ENCODE measurements at regions not wholly inside any gene's neighbourhood (a gene's known extent, or its start where the extent isn't known, plus 50 kb on each side); places are given as distances from the start of the nearest gene placed in this dataset.

GRCh38 chr10:128373071-128373749 lies 247.0 kb upstream of the MKI67 start:
- H3K27ac Mint-ChIP-seq, result no peak overlapping the region
- no peaks in the 10 kb centered on the region for H3K4me1 Mint-ChIP-seq
- H3K36me3 Mint-ChIP-seq (ENCODE audit: low read depth), result no peaks in the 10 kb centered on the region
- H3K9me3 Mint-ChIP-seq, result no peaks in the 10 kb centered on the region
- no peak for TF ChIP-seq CTCF (IDR thresholded peaks at IDR 0.05; ENCODE audit: unreplicated experiment in 3 of 3)
- peaks cover 46% of the 10 kb centered on the region for H3K27me3 Mint-ChIP-seq (ENCODE audit: low read depth)
- no peak overlapping the region for H3K4me3 Mint-ChIP-seq

DNA sequence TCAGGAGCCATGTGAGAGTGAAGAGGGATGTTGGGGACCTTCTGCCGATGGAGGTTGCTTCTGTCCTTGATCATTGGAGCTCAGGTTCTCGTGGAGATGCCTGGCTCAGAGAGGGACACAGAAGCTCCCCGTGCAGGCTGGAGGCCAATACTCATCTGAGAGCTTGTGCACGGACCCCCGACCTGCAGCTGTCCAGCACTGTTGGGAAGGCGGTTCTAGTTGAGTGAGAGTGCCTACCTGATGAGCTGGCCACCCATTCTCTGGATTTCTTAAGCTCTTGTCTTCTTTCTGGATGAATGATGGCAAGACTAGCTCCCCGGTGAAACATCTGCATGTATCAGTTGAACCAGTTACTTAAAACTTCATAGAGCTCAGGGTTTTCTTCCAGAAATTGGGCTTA lies 247.6 kb upstream of the MKI67 start:
- Mint-ChIP-seq H3K4me3 (no peak overlapping the region), H3K27ac (no peak overlapping the region), H3K4me1 (no peaks in the 10 kb centered on the region), H3K36me3 (ENCODE audit: low read depth) (no peaks in the 10 kb centered on the region), H3K9me3 (no peaks in the 10 kb centered on the region), H3K27me3 (ENCODE audit: low read depth) (peaks cover 47% of the 10 kb centered on the region)
- TF ChIP-seq CTCF (IDR thresholded peaks at IDR 0.05; ENCODE audit: unreplicated experiment in 3 of 3), result no peak

- H3K27me3 Mint-ChIP-seq (ENCODE audit: low read depth), result peaks cover 41% of the 10 kb centered on the region
These were observed 248.9 kb upstream of the MKI67 start for GRCh38 chr10:128375171-128375570.

GRCh38 chr10:128377364-128377987 lies 251.3 kb upstream of the MKI67 start:
- Mint-ChIP-seq H3K9me3 (no peaks in the 10 kb centered on the region), H3K27me3 (ENCODE audit: low read depth) (peaks cover 27% of the 10 kb centered on the region), H3K4me3 (no peak overlapping the region), H3K27ac (no peak overlapping the region), H3K36me3 (ENCODE audit: low read depth) (no peaks in the 10 kb centered on the region), H3K4me1 (no peaks in the 10 kb centered on the region)
- no peak for TF ChIP-seq CTCF (IDR thresholded peaks at IDR 0.05; ENCODE audit: unreplicated experiment in 3 of 3)

More at GRCh38 chr10:128375171-128375570, 248.9 kb upstream of the MKI67 start:
- Mint-ChIP-seq H3K36me3 (ENCODE audit: low read depth) (no peaks in the 10 kb centered on the region), H3K27ac (no peak overlapping the region), H3K4me1 (no peaks in the 10 kb centered on the region), H3K4me3 (no peak overlapping the region), H3K9me3 (no peaks in the 10 kb centered on the region)
- no peak for TF ChIP-seq CTCF (IDR thresholded peaks at IDR 0.05; ENCODE audit: unreplicated experiment in 3 of 3)

- Mint-ChIP-seq H3K27me3 (ENCODE audit: low read depth) (peaks cover 24% of the 10 kb centered on the region), H3K9me3 (no peaks in the 10 kb centered on the region), H3K36me3 (ENCODE audit: low read depth) (no peaks in the 10 kb centered on the region), H3K27ac (no peak overlapping the region), H3K4me3 (no peak overlapping the region), H3K4me1 (no peaks in the 10 kb centered on the region)
- TF ChIP-seq CTCF (IDR thresholded peaks at IDR 0.05; ENCODE audit: unreplicated experiment in 3 of 3), result no peak
These were observed 251.8 kb upstream of the MKI67 start for GRCh38 chr10:128377988-128378387.

DNA sequence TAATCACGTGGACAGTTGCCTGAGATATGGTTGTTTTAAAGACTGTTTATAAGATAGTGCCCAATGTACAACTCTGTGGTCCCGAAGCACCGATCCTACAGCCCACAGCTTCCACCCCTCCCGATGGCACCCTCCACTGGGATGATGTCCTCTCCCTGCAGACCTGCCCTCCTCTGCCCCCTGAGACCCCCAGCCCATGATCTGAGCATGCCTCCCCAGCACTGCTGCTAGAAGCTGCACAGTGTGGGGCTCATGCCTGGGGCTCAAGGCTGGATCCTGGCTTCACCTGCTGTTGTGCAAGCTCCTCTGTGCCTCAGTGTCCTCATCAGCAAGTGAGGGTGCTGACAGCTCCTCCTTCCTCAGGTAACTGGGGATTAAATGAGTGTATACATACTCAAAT lies 254.7 kb upstream of the MKI67 start:
- H3K27me3 Mint-ChIP-seq (ENCODE audit: low read depth), result peaks cover 16% of the 10 kb centered on the region
- no peak overlapping the region for H3K27ac Mint-ChIP-seq
- H3K4me3 Mint-ChIP-seq, result no peak overlapping the region
- no peaks in the 10 kb centered on the region for H3K36me3 Mint-ChIP-seq (ENCODE audit: low read depth)
- H3K4me1 Mint-ChIP-seq, result no peaks in the 10 kb centered on the region
- no peaks in the 10 kb centered on the region for H3K9me3 Mint-ChIP-seq
- no peak for TF ChIP-seq CTCF (IDR thresholded peaks at IDR 0.05; ENCODE audit: unreplicated experiment in 3 of 3)
